ENCODE measurements at regions not wholly inside any gene's neighbourhood (a gene's known extent, or its start where the extent isn't known, plus 50 kb on each side); places are given as distances from the start of the nearest gene placed in this dataset.
A peak's percentile ranks its signal among the peaks of the same experiment; 100 is the strongest.

GRCh38 chr2:19667085-19667484 is 234.7 kb downstream of the TTC32 start:
- no peak overlapping the region for H3K4me3 ChIP-seq (ENCODE audit: low read depth, low read length, poor library complexity, severe bottlenecking)
- no peak for TF ChIP-seq EZH2 (IDR thresholded peaks at IDR 0.05; ENCODE audit: borderline replicate concordance, low read depth, low read length, poor library complexity, severe bottlenecking)
- TF ChIP-seq, protein P1, sequence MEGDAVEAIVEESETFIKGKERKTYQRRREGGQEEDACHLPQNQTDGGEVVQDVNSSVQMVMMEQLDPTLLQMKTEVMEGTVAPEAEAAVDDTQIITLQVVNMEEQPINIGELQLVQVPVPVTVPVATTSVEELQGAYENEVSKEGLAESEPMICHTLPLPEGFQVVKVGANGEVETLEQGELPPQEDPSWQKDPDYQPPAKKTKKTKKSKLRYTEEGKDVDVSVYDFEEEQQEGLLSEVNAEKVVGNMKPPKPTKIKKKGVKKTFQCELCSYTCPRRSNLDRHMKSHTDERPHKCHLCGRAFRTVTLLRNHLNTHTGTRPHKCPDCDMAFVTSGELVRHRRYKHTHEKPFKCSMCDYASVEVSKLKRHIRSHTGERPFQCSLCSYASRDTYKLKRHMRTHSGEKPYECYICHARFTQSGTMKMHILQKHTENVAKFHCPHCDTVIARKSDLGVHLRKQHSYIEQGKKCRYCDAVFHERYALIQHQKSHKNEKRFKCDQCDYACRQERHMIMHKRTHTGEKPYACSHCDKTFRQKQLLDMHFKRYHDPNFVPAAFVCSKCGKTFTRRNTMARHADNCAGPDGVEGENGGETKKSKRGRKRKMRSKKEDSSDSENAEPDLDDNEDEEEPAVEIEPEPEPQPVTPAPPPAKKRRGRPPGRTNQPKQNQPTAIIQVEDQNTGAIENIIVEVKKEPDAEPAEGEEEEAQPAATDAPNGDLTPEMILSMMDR (conservative IDR thresholded peaks at IDR 0.05; ENCODE audit: low read depth, low read length): peak; percentile 47
- peaks cover 8% of the 10 kb centered on the region for H3K4me1 ChIP-seq (ENCODE audit: insufficient read depth, low read length, poor library complexity, severe bottlenecking)
- no peak overlapping the region for H3K27ac ChIP-seq (ENCODE audit: low read depth, low read length, poor library complexity, severe bottlenecking)
- BruUV-seq (replicated peaks): no TSS peak
- no peaks in the 10 kb centered on the region for H3K36me3 ChIP-seq (ENCODE audit: insufficient read depth, low read length, poor library complexity, severe bottlenecking)
- intact Hi-C loops (cut with micrococcal nuclease; ENCODE audit: unreplicated experiment): loop anchor here (5.0 kb wide), 1 partner anchor 305 kb away; no protein-coding TSS in a partner anchor
- H3K27me3 ChIP-seq (replicated peaks; ENCODE audit: insufficient read depth, low read depth, low read length, poor library complexity): peaks cover 16% of the 10 kb centered on the region
- no peaks in the 10 kb centered on the region for H3K9me3 ChIP-seq (ENCODE audit: low read depth, low read length, poor library complexity, severe bottlenecking)
- peak; percentile 32 for DNase-seq (ENCODE audit: low spot score)
- ChIA-PET POLR2A (ENCODE audit: low non-redundant PET) (no interaction called here), CTCF (interaction anchor here (0.7 kb wide), 1 partner anchor 298 kb away, joined by 3 read pairs; no protein-coding TSS in a partner anchor)

- Histone ChIP-seq H3K27me3 (replicated peaks; ENCODE audit: insufficient read depth, low read depth, low read length, poor library complexity) (peaks cover 7% of the 10 kb centered on the region), H3K4me1 (ENCODE audit: insufficient read depth, low read length, poor library complexity, severe bottlenecking) (peaks cover 8% of the 10 kb centered on the region), H3K9me3 (ENCODE audit: low read depth, low read length, poor library complexity, severe bottlenecking) (no peaks in the 10 kb centered on the region), H3K36me3 (ENCODE audit: insufficient read depth, low read length, poor library complexity, severe bottlenecking) (no peaks in the 10 kb centered on the region), H3K27ac (ENCODE audit: low read depth, low read length, poor library complexity, severe bottlenecking) (no peak overlapping the region), H3K4me3 (ENCODE audit: low read depth, low read length, poor library complexity, severe bottlenecking) (no peak overlapping the region)
- ChIA-PET POLR2A (ENCODE audit: low non-redundant PET) (no interaction called here), CTCF (no interaction called here)
- no peak for DNase-seq (ENCODE audit: low spot score)
- intact Hi-C loops (cut with micrococcal nuclease; ENCODE audit: unreplicated experiment): loop anchor here (5.0 kb wide), 1 partner anchor 302 kb away; no protein-coding TSS in a partner anchor
- TF ChIP-seq, protein P1 (conservative IDR thresholded peaks at IDR 0.05; ENCODE audit: low read depth, low read length): no peak
- TF ChIP-seq EZH2 (IDR thresholded peaks at IDR 0.05; ENCODE audit: borderline replicate concordance, low read depth, low read length, poor library complexity, severe bottlenecking): no peak
- BruUV-seq (replicated peaks): no TSS peak
Observed at GRCh38 chr2:19664646-19665045, 237.1 kb downstream of the TTC32 start.

GRCh38 chr2:19659024-19659792 is 242.6 kb downstream of the TTC32 start:
- Histone ChIP-seq H3K27me3 (replicated peaks; ENCODE audit: insufficient read depth, low read depth, low read length, poor library complexity) (peaks cover 3% of the 10 kb centered on the region), H3K27ac (ENCODE audit: low read depth, low read length, poor library complexity, severe bottlenecking) (no peak overlapping the region), H3K36me3 (ENCODE audit: insufficient read depth, low read length, poor library complexity, severe bottlenecking) (no peaks in the 10 kb centered on the region), H3K4me1 (ENCODE audit: insufficient read depth, low read length, poor library complexity, severe bottlenecking) (no peaks in the 10 kb centered on the region), H3K4me3 (ENCODE audit: low read depth, low read length, poor library complexity, severe bottlenecking) (no peak overlapping the region), H3K9me3 (ENCODE audit: low read depth, low read length, poor library complexity, severe bottlenecking) (no peaks in the 10 kb centered on the region)
- intact Hi-C loops (cut with micrococcal nuclease; ENCODE audit: unreplicated experiment): no loop called here
- ChIA-PET CTCF (interaction anchor here (0.7 kb wide), 1 partner anchor 85 kb away, joined by 3 read pairs; no protein-coding TSS in a partner anchor), POLR2A (ENCODE audit: low non-redundant PET) (no interaction called here)
- BruUV-seq (replicated peaks): no TSS peak
- no peak for TF ChIP-seq EZH2 (IDR thresholded peaks at IDR 0.05; ENCODE audit: borderline replicate concordance, low read depth, low read length, poor library complexity, severe bottlenecking)
- TF ChIP-seq, protein P1 (conservative IDR thresholded peaks at IDR 0.05; ENCODE audit: low read depth, low read length): no peak
- no peak for DNase-seq (ENCODE audit: low spot score)
